CD4-positive, alpha-beta T cell treated with Interleukin-4 for 1 hour (primary cell): ENCODE measurements at regions not wholly inside any gene's neighbourhood (a gene's known extent, or its start where the extent isn't known, plus 50 kb on each side); places are given as distances from the start of the nearest gene placed in this dataset.
"Not testable (repeated sequence)": the region's sequence is repeated elsewhere in the genome, so short reads cannot be mapped to it uniquely, and the experiment has no call there.

ENCODE experiments used
- DNase-seq, 2 donors: peaks; one replicate each; pipeline ENCODE4 v3.0.0-alpha.2; 2020 to 2022

- DNase-seq = no peak
These were observed 203.1 kb downstream of the SMAD2 start for GRCh38 chr18:47727409-47727808.

- DNase-seq = no peak
These were observed 203.9 kb downstream of the SMAD2 start for GRCh38 chr18:47726550-47726949.

GRCh38 chr18:47725656-47726055 is 204.8 kb downstream of the SMAD2 start:
- DNase-seq = no peak

GRCh38 chr18:47724186-47724975 is 206.1 kb downstream of the SMAD2 start:
- no peak for DNase-seq

GRCh38 chr18:47721876-47722275 is 208.6 kb downstream of the SMAD2 start:
- no peak for DNase-seq

- no peak for DNase-seq
These were observed 209.7 kb downstream of the SMAD2 start for GRCh38 chr18:47720741-47721140.

- DNase-seq = no peak
These were observed 211.2 kb downstream of the SMAD2 start for GRCh38 chr18:47719096-47719780.

- no peak for DNase-seq
These were observed 211.8 kb downstream of the SMAD2 start for GRCh38 chr18:47718646-47719045.

GRCh38 chr18:47717257-47717656 is 213.2 kb downstream of the SMAD2 start:
- DNase-seq = no peak

- no peak for DNase-seq
These were observed 213.8 kb downstream of the SMAD2 start for GRCh38 chr18:47716632-47717185.

GRCh38 chr18:47710451-47710850 is 220.0 kb downstream of the SMAD2 start:
- no peak for DNase-seq

GRCh38 chr18:47709556-47709955 is 220.9 kb downstream of the SMAD2 start:
- DNase-seq = no peak

- no peak for DNase-seq
These were observed 222.3 kb downstream of the SMAD2 start for GRCh38 chr18:47708206-47708605.

- no peak for DNase-seq
These were observed 229.3 kb downstream of the SMAD2 start for GRCh38 chr18:47701134-47701533.

- no peak for DNase-seq
These were observed 233.6 kb downstream of the SMAD2 start for GRCh38 chr18:47696870-47697269.

GRCh38 chr18:47691611-47692010 is 238.8 kb downstream of the SMAD2 start:
- DNase-seq = no peak

GRCh38 chr18:47690778-47691177 is 239.7 kb downstream of the SMAD2 start:
- not testable (repeated sequence) for DNase-seq

- no peak for DNase-seq
These were observed 241.1 kb downstream of the SMAD2 start for GRCh38 chr18:47689371-47689770.

GRCh38 chr18:47686806-47687205 is 243.7 kb downstream of the SMAD2 start:
- no peak for DNase-seq

GRCh38 chr18:47683774-47684173 is 246.7 kb downstream of the SMAD2 start:
- DNase-seq = no peak

- DNase-seq = no peak
These were observed 247.6 kb downstream of the SMAD2 start for GRCh38 chr18:47682876-47683275.

GRCh38 chr18:47680488-47680887 is 250.0 kb downstream of the SMAD2 start:
- no peak for DNase-seq

- DNase-seq = no peak
These were observed 250.6 kb downstream of the SMAD2 start for GRCh38 chr18:47679864-47680263.

- no peak for DNase-seq
These were observed 252.5 kb downstream of the SMAD2 start for GRCh38 chr18:47677952-47678351.
